Nephron (organoid): ENCODE measurements at regions not wholly inside any gene's neighbourhood (a gene's known extent, or its start where the extent isn't known, plus 50 kb on each side); places are given as distances from the start of the nearest gene placed in this dataset.

ENCODE experiments used
- H3K27ac Mint-ChIP-seq, 3 experiments: 2 replicates each; pipeline ENCODE4 v1.8.0; 2020; ENCODE audit warnings: mixed read lengths in 3 of 3, mild to moderate bottlenecking in 2 of 3, moderate library complexity in 1 of 3
- H3K27me3 Mint-ChIP-seq: 2 replicates; pipeline ENCODE4 v1.8.0; 2021; ENCODE audit warnings: low read depth, mild to moderate bottlenecking, moderate library complexity, mixed read lengths
- H3K36me3 Mint-ChIP-seq: 2 replicates; pipeline ENCODE4 v1.8.0; 2020; ENCODE audit warnings: low read depth, mixed read lengths
- H3K4me1 Mint-ChIP-seq: 2 replicates; pipeline ENCODE4 v1.8.0; 2020; ENCODE audit warnings: mixed read lengths
- H3K4me3 Mint-ChIP-seq, 3 experiments: 2 replicates each; pipeline ENCODE4 v1.8.0; 2020; ENCODE audit warnings: mild to moderate bottlenecking in 3 of 3, mixed read lengths in 3 of 3, moderate library complexity in 2 of 3
- H3K9me3 Mint-ChIP-seq: 2 replicates; pipeline ENCODE4 v1.8.0; 2020; ENCODE audit warnings: mixed read lengths
- CTCF ChIP-seq, 3 experiments: fragments of 200-600 bp; sonication (generic); IDR thresholded peaks; one replicate each; pipeline ENCODE4 v1.5.0; 2021; ENCODE audit warnings: antibody characterized with exemption in 3 of 3; ENCODE audit not compliant: unreplicated experiment in 3 of 3

GRCh38 chr21:38989745-38990423 is 184.2 kb downstream of the ETS2 start:
- H3K36me3 Mint-ChIP-seq, result no peaks in the 10 kb centered on the region
- peaks cover 9% of the 10 kb centered on the region for H3K27me3 Mint-ChIP-seq
- H3K27ac Mint-ChIP-seq, result peak overlapping the region; percentile 85 to 97 (median 86)
- H3K4me1 Mint-ChIP-seq, result peaks cover 93% of the 10 kb centered on the region
- H3K4me3 Mint-ChIP-seq, result peak overlapping the region; percentile 25 to 72 (median 69)
- TF ChIP-seq CTCF (IDR thresholded peaks at IDR 0.05; ENCODE audit: unreplicated experiment in 3 of 3), result no peak
- no peaks in the 10 kb centered on the region for H3K9me3 Mint-ChIP-seq

DNA sequence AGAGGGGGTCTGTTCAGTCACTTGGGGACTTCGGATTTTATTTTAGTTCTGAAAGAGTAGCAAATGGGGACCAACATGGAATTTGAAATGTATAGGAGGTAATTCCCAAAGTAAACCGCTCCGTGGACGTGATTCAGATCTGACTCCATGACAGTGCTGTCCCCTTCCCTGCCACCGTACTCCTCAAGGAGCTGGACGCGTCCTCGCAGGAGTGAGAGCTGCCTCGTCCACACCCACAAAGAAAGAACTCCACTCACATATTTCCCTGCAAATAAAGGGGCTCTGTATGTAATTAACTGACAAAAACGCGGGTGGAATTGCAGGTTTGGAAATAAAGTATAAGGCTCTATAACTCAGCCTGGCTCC is 183.6 kb downstream of the ETS2 start:
- Mint-ChIP-seq H3K9me3 (no peaks in the 10 kb centered on the region), H3K27me3 (peaks cover 9% of the 10 kb centered on the region), H3K4me3 (peak overlapping the region; percentile 64 to 72 (median 69)), H3K4me1 (peaks cover 93% of the 10 kb centered on the region), H3K36me3 (no peaks in the 10 kb centered on the region), H3K27ac (peak overlapping the region; percentile 85 to 97 (median 86))
- TF ChIP-seq CTCF (IDR thresholded peaks at IDR 0.05; ENCODE audit: unreplicated experiment in 3 of 3), result no peak

DNA sequence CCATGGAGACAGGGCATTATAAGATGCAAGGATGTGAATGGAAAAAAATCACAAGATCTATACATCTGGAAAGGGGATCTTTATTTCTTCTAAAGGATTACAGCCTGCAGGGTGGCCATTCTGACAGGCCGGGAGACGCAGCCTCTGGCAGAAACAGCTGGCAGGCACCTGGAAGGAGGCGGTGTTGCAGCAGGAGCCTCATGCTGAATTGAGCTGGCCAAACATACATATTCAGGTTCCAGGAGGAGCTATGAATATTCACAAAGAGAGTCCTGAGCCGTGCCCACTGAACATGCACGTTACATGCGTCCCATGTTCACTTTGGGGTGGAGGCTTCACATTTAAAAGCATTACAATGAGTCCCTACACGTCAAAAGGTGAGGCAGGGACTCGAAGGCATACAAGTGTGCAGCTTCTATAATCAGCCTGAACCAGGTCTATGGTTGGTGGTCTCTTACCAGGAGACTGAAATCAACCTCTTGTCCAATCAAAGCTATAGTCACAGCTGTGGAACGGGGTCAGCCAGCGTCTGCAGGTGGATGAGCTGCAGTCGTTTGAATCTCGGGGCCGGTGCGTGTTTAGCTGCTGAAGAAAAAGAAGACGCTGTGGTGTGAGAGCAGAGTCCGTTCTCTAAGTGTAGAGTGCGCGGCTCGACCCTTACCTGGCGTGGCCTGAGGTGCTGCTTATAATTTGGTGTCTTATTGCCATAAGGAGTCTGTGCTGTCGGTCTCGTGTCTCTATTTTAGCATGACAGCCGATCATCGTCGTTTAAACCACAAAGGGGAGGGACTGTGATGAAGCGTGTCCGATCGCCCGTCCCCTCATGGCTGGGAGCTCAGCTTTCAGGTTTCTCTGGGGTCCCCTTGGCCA is 183.0 kb downstream of the ETS2 start:
- peak overlapping the region; percentile 85 to 97 (median 86) for H3K27ac Mint-ChIP-seq
- no peaks in the 10 kb centered on the region for H3K9me3 Mint-ChIP-seq
- H3K4me1 Mint-ChIP-seq, result peaks cover 93% of the 10 kb centered on the region
- no peak for TF ChIP-seq CTCF (IDR thresholded peaks at IDR 0.05; ENCODE audit: unreplicated experiment in 3 of 3)
- peak overlapping the region; percentile 51 to 64 (median 52) for H3K4me3 Mint-ChIP-seq
- peaks cover 9% of the 10 kb centered on the region for H3K27me3 Mint-ChIP-seq
- no peaks in the 10 kb centered on the region for H3K36me3 Mint-ChIP-seq

GRCh38 chr21:38987633-38988508 is 182.1 kb downstream of the ETS2 start:
- Mint-ChIP-seq H3K27ac (peak overlapping the region; percentile 85 to 97 (median 86)), H3K9me3 (no peaks in the 10 kb centered on the region), H3K4me1 (peaks cover 89% of the 10 kb centered on the region), H3K36me3 (no peaks in the 10 kb centered on the region), H3K27me3 (peaks cover 9% of the 10 kb centered on the region), H3K4me3 (peak overlapping the region; percentile 51 to 64 (median 52))
- no peak for TF ChIP-seq CTCF (IDR thresholded peaks at IDR 0.05; ENCODE audit: unreplicated experiment in 3 of 3)

GRCh38 chr21:38986806-38987632 is 181.3 kb downstream of the ETS2 start:
- H3K9me3 Mint-ChIP-seq, result no peaks in the 10 kb centered on the region
- peak overlapping the region in 1 of 3 experiments; percentile 50 for H3K4me3 Mint-ChIP-seq
- peaks cover 9% of the 10 kb centered on the region for H3K27me3 Mint-ChIP-seq
- TF ChIP-seq CTCF (IDR thresholded peaks at IDR 0.05; ENCODE audit: unreplicated experiment in 3 of 3), result no peak
- H3K4me1 Mint-ChIP-seq, result peaks cover 85% of the 10 kb centered on the region
- H3K36me3 Mint-ChIP-seq, result no peaks in the 10 kb centered on the region
- peak overlapping the region; percentile 85 to 97 (median 86) for H3K27ac Mint-ChIP-seq
